H9 (cell line): ENCODE measurements at regions not wholly inside any gene's neighbourhood (a gene's known extent, or its start where the extent isn't known, plus 50 kb on each side); places are given as distances from the start of the nearest gene placed in this dataset.

Source experiments
- DNase-seq: peaks from one replicate; pipeline ENCODE4 v3.0.0-alpha.2; 2017
- H2AFZ ChIP-seq: one replicate; pipeline ENCODE4 v1.6.1; 2013; ENCODE audit warnings: mild to moderate bottlenecking, low read length, control low read depth, moderate library complexity
- H2AK5ac ChIP-seq: 2 replicates; pipeline ENCODE4 v1.6.1; 2013; ENCODE audit warnings: low read length, control low read depth, mixed read lengths; ENCODE audit not compliant: insufficient read length
- H2BK120ac ChIP-seq: one replicate; pipeline ENCODE4 v1.6.1; 2013; ENCODE audit warnings: low read depth, mild to moderate bottlenecking, low read length, control low read depth, inconsistent platforms; ENCODE audit not compliant: poor library complexity, severe bottlenecking
- H2BK12ac ChIP-seq: 2 replicates; pipeline ENCODE4 v1.6.1; 2013; ENCODE audit warnings: low read length, control low read depth, mixed read lengths, low read depth; ENCODE audit not compliant: insufficient read length
- H2BK15ac ChIP-seq: 2 replicates; pipeline ENCODE4 v1.6.1; 2013; ENCODE audit warnings: low read depth, low read length, control low read depth
- H2BK20ac ChIP-seq: one replicate; pipeline ENCODE4 v1.6.1; 2013; ENCODE audit warnings: low read depth, mild to moderate bottlenecking, low read length, control low read depth, inconsistent platforms; ENCODE audit not compliant: poor library complexity, severe bottlenecking
- H2BK5ac ChIP-seq: 2 replicates; pipeline ENCODE4 v1.6.1; 2013; ENCODE audit warnings: low read length, control low read depth, mixed read lengths; ENCODE audit not compliant: insufficient read length
- H3K14ac ChIP-seq: 2 replicates; pipeline ENCODE4 v1.6.1; 2013; ENCODE audit warnings: low read length, control low read depth; ENCODE audit not compliant: insufficient read depth
- H3K18ac ChIP-seq: 2 replicates; pipeline ENCODE4 v1.6.1; 2013; ENCODE audit warnings: low read depth, mild to moderate bottlenecking, mixed read lengths, low read length, control low read depth; ENCODE audit not compliant: insufficient read length
- H3K23ac ChIP-seq: 2 replicates; pipeline ENCODE4 v1.6.1; 2013; ENCODE audit warnings: low read length, control low read depth, mixed read lengths, low read depth; ENCODE audit not compliant: insufficient read length
- H3K23me2 ChIP-seq: 2 replicates; pipeline ENCODE4 v1.6.1; 2013; ENCODE audit warnings: low read depth, mild to moderate bottlenecking, mixed read lengths, low read length, control low read depth; ENCODE audit not compliant: insufficient read length, poor library complexity, severe bottlenecking
- H3K27ac ChIP-seq: 2 replicates; pipeline ENCODE4 v1.5.1; 2013; ENCODE audit warnings: low read length, control low read depth, mixed read lengths, low read depth; ENCODE audit not compliant: insufficient read length
- H3K27me3 ChIP-seq: 2 replicates; pipeline ENCODE4 v1.6.1; 2013; ENCODE audit warnings: low read length, control low read depth, inconsistent platforms; ENCODE audit not compliant: insufficient read depth
- H3K4ac ChIP-seq: 2 replicates; pipeline ENCODE4 v1.6.1; 2013; ENCODE audit warnings: low read depth, mild to moderate bottlenecking, control low read depth, inconsistent platforms, low read length, moderate library complexity
- H3K4me1 ChIP-seq: 2 replicates; pipeline ENCODE4 v1.6.1; 2013; ENCODE audit warnings: low read length, control low read depth, inconsistent platforms; ENCODE audit not compliant: insufficient read depth
- H3K4me2 ChIP-seq: 2 replicates; pipeline ENCODE4 v1.6.1; 2013; ENCODE audit warnings: low read length, control low read depth, mixed read lengths; ENCODE audit not compliant: insufficient read length, insufficient read depth
- H3K56ac ChIP-seq: 2 replicates; pipeline ENCODE4 v1.6.1; 2013; ENCODE audit warnings: low read depth, mild to moderate bottlenecking, mixed read lengths, low read length, control low read depth; ENCODE audit not compliant: insufficient read length
- H3K79me1 ChIP-seq: 2 replicates; pipeline ENCODE4 v1.6.1; 2013; ENCODE audit warnings: low read depth, mild to moderate bottlenecking, moderate library complexity, low read length, control low read depth, inconsistent platforms; ENCODE audit not compliant: insufficient read depth, poor library complexity, severe bottlenecking
- H3K79me2 ChIP-seq: 2 replicates; pipeline ENCODE4 v1.6.1; 2013; ENCODE audit warnings: low read length, control low read depth, inconsistent platforms; ENCODE audit not compliant: insufficient read depth
- H3K9ac ChIP-seq: 2 replicates; pipeline ENCODE4 v1.6.1; 2013; ENCODE audit warnings: low read length, control low read depth, mixed read lengths; ENCODE audit not compliant: insufficient read length; ENCODE audit errors: extremely low read depth
- H3K9me3 ChIP-seq: one replicate; pipeline ENCODE4 v1.6.1; 2013; ENCODE audit warnings: low read depth, low read length, inconsistent platforms; ENCODE audit not compliant: control insufficient read depth
- H3T11ph ChIP-seq: one replicate; pipeline ENCODE4 v1.6.1; 2013; ENCODE audit warnings: mild to moderate bottlenecking, low read length, control low read depth, inconsistent platforms
- H4K20me1 ChIP-seq: one replicate; pipeline ENCODE4 v1.6.1; 2013; ENCODE audit not compliant: control insufficient read depth, insufficient read length, insufficient read depth
- H4K5ac ChIP-seq: 2 replicates; pipeline ENCODE4 v1.6.1; 2013; ENCODE audit warnings: low read depth, mild to moderate bottlenecking, mixed read lengths, low read length, control low read depth; ENCODE audit not compliant: insufficient read length
- H4K8ac ChIP-seq: replicated peaks from 2 replicates; pipeline ENCODE4 v1.6.1; 2013; ENCODE audit warnings: low read length, control low read depth, mixed read lengths, low read depth; ENCODE audit not compliant: insufficient read length
- H4K91ac ChIP-seq: 2 replicates; pipeline ENCODE4 v1.6.1; 2013; ENCODE audit warnings: low read depth, mild to moderate bottlenecking, moderate library complexity, mixed read lengths, low read length, control low read depth; ENCODE audit not compliant: insufficient read length
- H3K27ac Mint-ChIP-seq, 3 experiments: 2 replicates in 2 of 3; 3 replicates in 1 of 3; pipeline ENCODE4 v1.8.0; 2020 to 2021; ENCODE audit warnings: mixed read lengths in 3 of 3, mild to moderate bottlenecking in 1 of 3, moderate library complexity in 1 of 3
- H3K27me3 Mint-ChIP-seq: 2 replicates; pipeline ENCODE4 v1.8.0; 2021; ENCODE audit warnings: low read depth, mild to moderate bottlenecking, moderate library complexity, mixed read lengths
- H3K36me3 Mint-ChIP-seq, 3 experiments: 2 replicates in 2 of 3; 3 replicates in 1 of 3; pipeline ENCODE4 v1.8.0; 2020 to 2021; ENCODE audit warnings: low read depth in 3 of 3, mixed read lengths in 3 of 3; ENCODE audit not compliant: insufficient read depth in 1 of 3
- H3K4me1 Mint-ChIP-seq, 2 experiments: 2 replicates each; pipeline ENCODE4 v1.8.0; 2020; ENCODE audit warnings: mixed read lengths in 2 of 2
- H3K4me3 Mint-ChIP-seq, 2 experiments: 2 replicates in 1 of 2; 3 replicates in 1 of 2; pipeline ENCODE4 v1.8.0; 2020 to 2021; ENCODE audit warnings: mild to moderate bottlenecking in 2 of 2, mixed read lengths in 2 of 2, moderate library complexity in 1 of 2
- H3K9me3 Mint-ChIP-seq, 2 experiments: 2 replicates in 1 of 2; 3 replicates in 1 of 2; pipeline ENCODE4 v1.8.0; 2020; ENCODE audit warnings: mild to moderate bottlenecking in 2 of 2, mixed read lengths in 2 of 2, moderate library complexity in 1 of 2
- CTCF ChIP-seq: fragments of 200-600 bp; sonication (generic); conservative IDR thresholded peaks from 3 replicates; pipeline ENCODE4 v1.8.0; 2021; ENCODE audit warnings: antibody characterized with exemption, mild to moderate bottlenecking
- WGBS: extraction: QIAGEN DNeasy Blood & Tissue Kit; methylation state at CpG from one replicate; pipeline ENCODE4 v1.1.7; 2013; ENCODE audit warnings: missing lambda C conversion rate, low lambda C conversion rate, mixed read lengths; ENCODE audit not compliant: insufficient read length; ENCODE audit errors: extremely low coverage; 5-methylcytosine and 5-hydroxymethylcytosine counted together

DNA sequence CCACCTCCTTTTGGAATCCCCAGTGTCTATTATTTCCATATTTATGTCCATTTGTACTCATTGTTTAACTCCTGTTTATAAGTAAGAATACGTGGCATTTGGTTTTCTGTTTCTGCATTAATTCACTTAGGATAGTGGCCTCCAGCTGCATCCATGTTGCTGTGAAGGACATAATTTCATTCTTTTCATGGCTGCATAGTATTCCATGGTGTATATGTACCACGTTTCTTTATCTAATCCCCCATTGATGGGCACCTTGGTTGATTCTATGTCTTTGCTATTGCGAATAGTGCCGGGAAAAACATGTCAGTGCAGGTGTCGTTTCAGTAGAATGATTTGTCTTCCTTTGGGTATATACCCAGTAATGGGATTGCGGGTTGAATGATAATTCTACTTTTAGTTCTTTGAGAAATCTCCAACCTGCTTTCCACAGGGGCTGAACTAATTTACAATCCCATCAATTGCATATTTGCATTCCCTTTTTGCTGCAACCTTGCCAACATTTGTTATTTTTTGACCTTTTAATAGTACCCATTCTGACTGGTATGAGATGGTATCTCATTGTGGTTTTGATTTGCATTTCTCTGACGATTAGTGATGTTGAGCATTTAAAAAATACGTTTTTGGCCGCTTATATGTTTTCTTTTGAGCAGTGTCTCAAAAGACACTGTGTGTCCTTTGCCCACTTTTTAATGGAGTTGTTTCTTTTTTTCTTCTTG, 373.2 kb upstream of the TNRC6C start:
- Histone ChIP-seq H4K91ac (no peak overlapping the region), H3K56ac (no peak overlapping the region), H2BK120ac (no peak overlapping the region), H3K18ac (no peak overlapping the region), H2BK20ac (no peak overlapping the region), H4K20me1 (no peaks in the 10 kb centered on the region), H3K23me2 (no peaks in the 10 kb centered on the region), H3K4me2 (no peak overlapping the region), H3K79me2 (no peaks in the 10 kb centered on the region), H3K4ac (no peak overlapping the region), H3K14ac (no peak overlapping the region), H2AFZ (no peak overlapping the region), H3K9ac (no peak overlapping the region), H3K9me3 (no peaks in the 10 kb centered on the region), H2BK5ac (no peak overlapping the region), H3T11ph (no peak overlapping the region), H4K8ac (no peak overlapping the region), H3K79me1 (no peaks in the 10 kb centered on the region), H4K5ac (no peak overlapping the region), H3K4me1 (no peaks in the 10 kb centered on the region), H2BK12ac (no peak overlapping the region), H2AK5ac (no peak overlapping the region), H2BK15ac (no peak overlapping the region), H3K27me3 (no peaks in the 10 kb centered on the region), H3K27ac (no peak overlapping the region), H3K23ac (no peak overlapping the region)
- Mint-ChIP-seq H3K4me1 (peaks cover 0 to 4% of the 10 kb centered on the region in 2 experiments; a peak in 2 of 4 replicates), H3K27ac (no peak overlapping the region), H3K4me3 (no peak overlapping the region), H3K27me3 (peaks cover 2% of the 10 kb centered on the region), H3K36me3 (no peaks in the 10 kb centered on the region), H3K9me3 (no peaks in the 10 kb centered on the region; a peak in 1 of 5 replicates)
- no CpG with 5 or more reads among the region's 9 CpGs for WGBS
- TF ChIP-seq CTCF = no peak
- DNase-seq = no peak
